GM13977 (cell line): ENCODE measurements at regions not wholly inside any gene's neighbourhood (a gene's known extent, or its start where the extent isn't known, plus 50 kb on each side); places are given as distances from the start of the nearest gene placed in this dataset.
"Not testable (repeated sequence)": the region's sequence is repeated elsewhere in the genome, so short reads cannot be mapped to it uniquely, and the experiment has no call there.

Source experiments
- DNase-seq: peaks from one replicate; pipeline ENCODE4 v3.0.0; 2012; ENCODE audit warnings: low spot score
- CTCF ChIP-seq: IDR thresholded peaks from 2 replicates; pipeline ENCODE4 v1.5.1; 2012; ENCODE audit warnings: mild to moderate bottlenecking, control low read depth; ENCODE audit not compliant: insufficient read depth; ENCODE audit errors: extremely low read depth, missing control alignments
- in situ Hi-C: fragments of 300-500 bp; cut with MboI; formaldehyde crosslinking; loops from one replicate; pipeline ENCODE4 v1.12.0; 2022; ENCODE audit warnings: low sequenced_read_pairs, low pct_unique_long_range_greater_than_20kb, mixed read lengths, inconsistent platforms; ENCODE audit not compliant: unreplicated experiment

- TF ChIP-seq CTCF = no peak
- no peak for DNase-seq
- in situ Hi-C loops = no loop called here
Observed at GRCh38 chr10:111600772-111601171, 523.9 kb downstream of the ADRA2A start.

GRCh38 chr10:111612273-111612672, 535.4 kb downstream of the ADRA2A start:
- DNase-seq = no peak
- TF ChIP-seq CTCF = no peak
- in situ Hi-C loops = no loop called here

- no peak for DNase-seq
- in situ Hi-C loops = no loop called here
- TF ChIP-seq CTCF = no peak
Observed at GRCh38 chr10:111634191-111634590, 549.4 kb downstream of the GPAM start.

- DNase-seq = no peak
- TF ChIP-seq CTCF = no peak
- in situ Hi-C loops = no loop called here
Observed at GRCh38 chr10:111646021-111646420, 537.5 kb downstream of the GPAM start.

- in situ Hi-C loops = no loop called here
- DNase-seq = no peak
- TF ChIP-seq CTCF = no peak
Observed at GRCh38 chr10:111648046-111648445, 535.5 kb downstream of the GPAM start.

- in situ Hi-C loops, DNase-seq: not testable (repeated sequence)
Observed at GRCh38 chr10:111649080-111649479, 534.5 kb downstream of the GPAM start.

GRCh38 chr10:111650088-111650487, 533.5 kb downstream of the GPAM start:
- no peak for TF ChIP-seq CTCF
- DNase-seq = no peak
- in situ Hi-C loops = no loop called here
